ENCODE measurements at regions not wholly inside any gene's neighbourhood (a gene's known extent, or its start where the extent isn't known, plus 50 kb on each side); places are given as distances from the start of the nearest gene placed in this dataset.

- no peak for TF ChIP-seq CTCF (IDR thresholded peaks at IDR 0.05)
- TF ChIP-seq POLR2A (IDR thresholded peaks at IDR 0.05) = no peak
- TF ChIP-seq POLR2AphosphoS5 (IDR thresholded peaks at IDR 0.05; ENCODE audit: insufficient read depth in 1 of 2, low read depth in 1 of 2) = no peak
These were observed 273.3 kb downstream of the ALG10 start for GRCh38 chr12:34295366-34296142.

Data from vagina (tissue), 2 donors.